ENCODE measurements at regions not wholly inside any gene's neighbourhood (a gene's known extent, or its start where the extent isn't known, plus 50 kb on each side); places are given as distances from the start of the nearest gene placed in this dataset.

DNA sequence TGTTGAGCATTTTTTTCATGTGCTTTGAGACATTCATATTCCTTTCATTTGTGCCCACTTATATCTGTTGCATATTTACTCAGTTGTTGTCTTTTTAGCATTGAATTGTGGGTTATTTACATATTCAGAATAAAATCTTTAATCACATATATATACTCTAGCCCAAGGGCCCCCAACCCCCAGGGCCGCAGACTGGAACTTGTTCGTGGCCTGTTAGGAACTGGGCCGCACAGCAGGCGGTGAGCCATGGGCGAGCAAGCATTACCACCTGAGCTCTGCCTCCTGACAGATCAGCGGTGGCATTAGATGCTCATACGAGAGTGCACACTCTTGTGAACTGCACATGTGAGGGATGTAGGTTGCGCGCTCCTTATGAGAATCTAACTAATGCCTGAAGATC is 480.6 kb downstream of the KCTD8 start:
- no peak for DNase-seq (ENCODE audit: low spot score)
- TF ChIP-seq, protein P1, sequence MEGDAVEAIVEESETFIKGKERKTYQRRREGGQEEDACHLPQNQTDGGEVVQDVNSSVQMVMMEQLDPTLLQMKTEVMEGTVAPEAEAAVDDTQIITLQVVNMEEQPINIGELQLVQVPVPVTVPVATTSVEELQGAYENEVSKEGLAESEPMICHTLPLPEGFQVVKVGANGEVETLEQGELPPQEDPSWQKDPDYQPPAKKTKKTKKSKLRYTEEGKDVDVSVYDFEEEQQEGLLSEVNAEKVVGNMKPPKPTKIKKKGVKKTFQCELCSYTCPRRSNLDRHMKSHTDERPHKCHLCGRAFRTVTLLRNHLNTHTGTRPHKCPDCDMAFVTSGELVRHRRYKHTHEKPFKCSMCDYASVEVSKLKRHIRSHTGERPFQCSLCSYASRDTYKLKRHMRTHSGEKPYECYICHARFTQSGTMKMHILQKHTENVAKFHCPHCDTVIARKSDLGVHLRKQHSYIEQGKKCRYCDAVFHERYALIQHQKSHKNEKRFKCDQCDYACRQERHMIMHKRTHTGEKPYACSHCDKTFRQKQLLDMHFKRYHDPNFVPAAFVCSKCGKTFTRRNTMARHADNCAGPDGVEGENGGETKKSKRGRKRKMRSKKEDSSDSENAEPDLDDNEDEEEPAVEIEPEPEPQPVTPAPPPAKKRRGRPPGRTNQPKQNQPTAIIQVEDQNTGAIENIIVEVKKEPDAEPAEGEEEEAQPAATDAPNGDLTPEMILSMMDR (IDR thresholded peaks at IDR 0.05) = no peak
- Histone ChIP-seq H3K4me3 (no peak overlapping the region), H3K27ac (no peak overlapping the region)

DNA sequence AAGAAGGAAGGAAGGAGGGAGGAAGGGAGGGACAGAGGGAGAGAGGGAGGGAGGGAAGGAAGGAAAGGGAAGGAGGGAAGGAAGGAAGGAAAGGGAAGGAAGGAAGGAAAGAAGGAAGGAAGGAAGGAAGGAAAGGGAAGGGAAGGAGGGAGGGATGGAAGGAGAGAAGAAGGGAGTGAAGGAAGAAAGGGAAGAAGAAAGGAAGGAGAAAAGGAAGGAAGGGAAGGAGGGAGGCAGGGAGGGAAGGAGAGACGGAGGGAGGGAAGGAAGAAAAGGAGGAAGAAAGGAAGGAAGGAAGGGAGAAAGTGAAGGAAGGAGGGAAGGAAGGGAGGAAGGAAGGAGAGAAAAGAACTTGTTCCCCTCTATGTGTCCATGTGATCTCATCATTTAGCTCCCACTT is 465.0 kb downstream of the KCTD8 start:
- no peak overlapping the region for H3K27ac ChIP-seq
- no peak for DNase-seq (ENCODE audit: low spot score)
- H3K4me3 ChIP-seq = no peak overlapping the region
- TF ChIP-seq, protein P1 (IDR thresholded peaks at IDR 0.05) = no peak

DNA sequence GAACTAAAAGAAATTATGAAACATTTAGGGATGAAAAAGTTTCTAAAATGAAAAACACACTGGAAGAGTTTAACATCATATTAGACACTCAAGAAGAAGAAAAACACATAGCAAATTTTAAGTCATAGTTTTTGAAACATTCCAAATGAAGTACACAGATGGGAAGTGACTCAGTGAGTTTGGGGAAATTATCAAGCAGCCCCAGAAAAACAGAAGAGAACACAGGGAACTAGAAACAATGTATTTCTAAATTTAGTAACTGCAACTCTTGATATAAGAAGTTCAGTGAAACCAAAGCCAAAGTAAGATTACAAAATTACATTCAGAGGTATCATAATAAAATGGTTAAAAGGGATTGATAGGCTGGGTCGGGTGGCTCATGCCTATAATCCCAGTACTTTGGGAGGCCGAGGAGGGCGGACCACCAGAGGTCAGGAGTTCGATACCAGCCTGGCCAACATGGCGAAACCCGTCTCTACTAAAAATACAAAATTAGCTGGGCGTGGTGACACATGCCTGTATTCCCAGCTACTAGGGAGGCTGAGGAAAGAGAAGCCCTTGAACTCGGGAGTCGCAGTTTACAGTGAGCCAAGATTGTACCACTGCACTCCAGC is 461.2 kb downstream of the KCTD8 start:
- no peak for DNase-seq (ENCODE audit: low spot score)
- Histone ChIP-seq H3K4me3 (no peak overlapping the region), H3K27ac (no peak overlapping the region)
- TF ChIP-seq, protein P1 (IDR thresholded peaks at IDR 0.05) = no peak

DNA sequence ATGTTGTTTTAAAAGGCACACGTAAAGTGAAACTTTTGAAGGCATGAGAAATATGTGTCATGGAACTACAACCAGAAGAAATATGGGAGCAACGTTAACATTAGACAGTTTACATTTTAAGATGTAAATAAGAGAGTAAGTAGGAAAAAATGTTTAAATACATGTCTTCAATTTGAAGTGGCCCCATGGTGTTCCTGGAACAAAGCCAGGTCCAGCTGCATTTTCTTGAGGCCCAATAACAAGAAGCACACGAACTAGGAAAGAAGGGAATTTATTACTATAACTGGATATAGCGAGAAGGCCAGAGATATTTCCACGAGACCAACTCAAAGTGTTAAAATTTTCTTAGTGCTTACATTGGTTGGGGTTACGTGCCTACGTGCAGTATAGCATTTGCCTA is 458.1 kb downstream of the KCTD8 start:
- TF ChIP-seq, protein P1 (IDR thresholded peaks at IDR 0.05) = no peak
- no peak overlapping the region for H3K4me3 ChIP-seq
- no peak for DNase-seq (ENCODE audit: low spot score)
- no peak overlapping the region for H3K27ac ChIP-seq

DNA sequence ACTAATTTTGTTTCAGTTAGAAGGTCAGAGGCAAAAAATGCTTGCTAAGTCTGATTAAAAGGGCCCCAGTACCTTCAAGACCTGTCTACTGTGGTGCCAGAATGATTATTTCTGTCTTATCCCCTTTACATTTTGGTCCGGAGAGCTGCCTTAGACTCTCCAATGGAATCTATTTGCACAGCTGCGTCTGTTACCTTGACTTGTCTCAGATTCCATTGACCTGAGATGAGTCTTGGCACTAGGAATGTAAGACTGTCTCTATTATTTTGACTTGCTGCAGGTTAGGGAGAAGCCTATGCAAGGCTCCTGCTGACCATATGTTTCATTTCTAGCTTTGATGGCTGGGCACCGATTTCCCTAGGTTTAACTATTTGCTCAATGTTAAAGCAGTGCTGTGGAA is 457.6 kb downstream of the KCTD8 start:
- no peak for DNase-seq (ENCODE audit: low spot score)
- TF ChIP-seq, protein P1 (IDR thresholded peaks at IDR 0.05) = no peak
- H3K4me3 ChIP-seq = no peak overlapping the region
- H3K27ac ChIP-seq = no peak overlapping the region

DNA sequence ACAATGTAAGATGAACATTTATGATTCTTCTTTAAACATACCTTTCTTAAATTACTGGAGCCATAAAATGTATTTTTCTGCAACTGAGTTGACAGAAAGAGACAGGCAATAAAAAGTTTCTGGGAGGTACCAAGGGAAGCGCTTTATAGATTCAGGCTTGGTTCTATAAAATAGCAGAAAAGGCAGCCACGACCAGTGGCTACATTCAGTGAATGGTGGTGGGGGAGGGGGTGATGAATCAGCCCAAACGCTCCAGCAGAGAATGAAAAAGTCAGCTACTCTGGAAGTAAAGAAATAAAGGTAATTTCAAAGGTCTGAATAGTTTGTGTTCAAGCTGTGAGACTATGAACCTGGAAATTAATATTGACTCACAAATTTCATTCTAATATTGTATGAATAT is 456.1 kb downstream of the KCTD8 start:
- no peak overlapping the region for H3K27ac ChIP-seq
- no peak for DNase-seq (ENCODE audit: low spot score)
- TF ChIP-seq, protein P1 (IDR thresholded peaks at IDR 0.05) = no peak
- no peak overlapping the region for H3K4me3 ChIP-seq

DNA sequence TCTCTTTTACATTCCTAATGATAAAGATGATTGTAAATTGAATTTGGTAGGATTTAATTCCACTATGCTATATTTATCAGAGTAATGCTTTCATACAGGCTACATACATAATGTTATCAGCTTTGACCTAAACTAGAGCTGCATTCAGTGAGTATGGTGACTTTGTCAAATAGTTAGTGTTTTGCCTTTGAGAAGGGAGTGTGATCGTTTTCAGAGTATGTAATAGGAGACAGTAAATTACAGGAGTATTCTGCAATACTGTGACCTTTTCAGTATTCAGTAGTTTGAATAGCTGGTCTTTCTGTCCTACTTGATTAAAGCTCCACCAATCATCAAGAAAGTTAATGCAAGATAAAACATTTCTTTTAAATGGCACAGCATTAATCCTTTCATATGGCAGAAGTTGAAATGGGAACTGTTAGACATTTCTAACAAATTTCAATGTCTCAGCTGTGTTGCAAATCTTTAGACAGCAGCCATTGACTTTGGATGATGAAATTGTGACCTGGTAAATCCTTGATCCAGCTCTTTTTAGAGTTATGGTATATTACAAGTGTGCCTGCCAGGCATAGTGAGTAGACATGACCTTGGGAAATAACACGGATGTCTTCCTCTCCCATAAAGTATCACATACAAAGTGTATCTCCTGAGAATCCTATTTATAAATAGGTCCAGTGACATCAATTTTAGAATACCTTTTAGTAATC is 455.3 kb downstream of the KCTD8 start:
- Histone ChIP-seq H3K4me3 (no peak overlapping the region), H3K27ac (no peak overlapping the region)
- TF ChIP-seq, protein P1 (IDR thresholded peaks at IDR 0.05) = no peak
- DNase-seq (ENCODE audit: low spot score) = no peak

All from coronary artery (tissue), 2 donors.